B cell (primary cell): ENCODE measurements at regions not wholly inside any gene's neighbourhood (a gene's known extent, or its start where the extent isn't known, plus 50 kb on each side); places are given as distances from the start of the nearest gene placed in this dataset.

Experiments used
- ATAC-seq: fragments of 200-7000 bp; cut with Tn5 transposase; one replicate; pipeline ENCODE4 v1.10.0; 2021; ENCODE audit warnings: low read depth, mild to moderate bottlenecking, moderate number of reproducible peaks, moderate library complexity
- CTCF ChIA-PET: fragments of 350-600 bp; sonication (Branson Sonifier 250); formaldehyde crosslinking; loops from one replicate; lab custom pipeline; 2021; ENCODE audit warnings: antibody characterized with exemption, inconsistent platforms; lab: Charles Lee
- POLR2A ChIA-PET: fragments of 350-600 bp; sonication (Branson Sonifier 250); formaldehyde crosslinking; loops from one replicate; lab custom pipeline; 2021; ENCODE audit warnings: antibody characterized with exemption; lab: Charles Lee
- DNase-seq: peaks from one replicate; pipeline ENCODE4 v3.0.0; 2013
- H2AFZ ChIP-seq: 2 replicates; pipeline ENCODE4 v1.6.1; 2012; ENCODE audit warnings: mild to moderate bottlenecking, low read depth, low read length; ENCODE audit not compliant: insufficient read depth, poor library complexity, severe bottlenecking
- H3K27ac ChIP-seq, 2 donors: 1 replicate in 1 of 2; 2 replicates in 1 of 2; pipeline ENCODE4 v1.5.1; 2012 to 2013; ENCODE audit warnings: low read length in 2 of 2, mild to moderate bottlenecking in 2 of 2, moderate library complexity in 1 of 2
- H3K27me3 ChIP-seq, 4 experiments: fragments of 200-600 bp in 1 of 4; sonication (generic) in 1 of 4; replicated peaks in 1 of 4; 1 replicate in 2 of 4; 2 replicates in 2 of 4; pipeline versions ENCODE4 v1.6.1 to v1.7.0; 2013 to 2016; ENCODE audit warnings: low read length in 3 of 4, mild to moderate bottlenecking in 2 of 4, mixed read lengths in 1 of 4, moderate library complexity in 1 of 4; ENCODE audit not compliant: insufficient read depth in 4 of 4, control insufficient read depth in 3 of 4; ENCODE audit errors: control extremely low read depth in 1 of 4
- H3K36me3 ChIP-seq, 2 experiments: replicated peaks in 1 of 2; 1 replicate in 1 of 2; 2 replicates in 1 of 2; pipeline versions ENCODE4 v1.6.1 to v1.7.1; 2013; ENCODE audit warnings: low read length in 1 of 2; ENCODE audit not compliant: insufficient read depth in 2 of 2, control insufficient read depth in 1 of 2; ENCODE audit errors: control extremely low read depth in 1 of 2, extremely low read depth in 1 of 2
- H3K4me1 ChIP-seq, 2 donors: fragments of 200-600 bp in 1 of 2; sonication (generic) in 1 of 2; 1 replicate in 1 of 2; 2 replicates in 1 of 2; pipeline versions ENCODE4 v1.5.1 to v1.6.1; 2013 to 2017; ENCODE audit warnings: low read length in 2 of 2; ENCODE audit not compliant: control insufficient read depth in 2 of 2, insufficient read depth in 2 of 2
- H3K4me2 ChIP-seq: replicated peaks from 2 replicates; pipeline ENCODE3; 2012; ENCODE audit warnings: mild to moderate bottlenecking, low read depth, low read length; ENCODE audit not compliant: poor library complexity, severe bottlenecking
- H3K4me3 ChIP-seq, 5 experiments: fragments of 200-600 bp in 1 of 5; sonication (generic) in 1 of 5; 1 replicate in 3 of 5; 2 replicates in 2 of 5; pipeline versions ENCODE4 v1.5.1 to v1.7.0; 2011 to 2016; ENCODE audit warnings: low read length in 4 of 5, mild to moderate bottlenecking in 4 of 5, low read depth in 2 of 5, control low read depth in 1 of 5, moderate library complexity in 1 of 5; ENCODE audit not compliant: insufficient read depth in 1 of 5; ENCODE audit errors: control extremely low read depth in 1 of 5, extremely low read depth in 1 of 5
- H3K79me2 ChIP-seq: fragments of 200-600 bp; sonication (generic); one replicate; pipeline ENCODE4 v1.6.0; 2016; ENCODE audit warnings: low read length; ENCODE audit not compliant: control insufficient read depth, insufficient read depth
- H3K9ac ChIP-seq: fragments of 200-600 bp; sonication (generic); 2 replicates; pipeline ENCODE4 v1.6.1; 2017; ENCODE audit warnings: mild to moderate bottlenecking, low read length, moderate library complexity
- H3K9me3 ChIP-seq, 3 donors: one replicate each; pipeline versions ENCODE4 v1.6.1 to v1.7.1; 2013; ENCODE audit warnings: low read length in 2 of 3; ENCODE audit not compliant: control insufficient read depth in 2 of 3, insufficient read depth in 1 of 3; ENCODE audit errors: control extremely low read depth in 1 of 3
- H4K20me1 ChIP-seq: 2 replicates; pipeline ENCODE4 v1.6.0; 2012; ENCODE audit warnings: mild to moderate bottlenecking, low read length; ENCODE audit not compliant: insufficient read depth, control insufficient read depth, poor library complexity, severe bottlenecking
- H3K27ac Mint-ChIP-seq: one replicate; pipeline ENCODE4 v1.8.0; 2021; ENCODE audit warnings: mixed read lengths
- H3K27me3 Mint-ChIP-seq: one replicate; pipeline ENCODE4 v1.8.0; 2021; ENCODE audit warnings: mixed read lengths
- H3K4me1 Mint-ChIP-seq: one replicate; pipeline ENCODE4 v1.8.0; 2021; ENCODE audit warnings: mixed read lengths
- H3K4me3 Mint-ChIP-seq: one replicate; pipeline ENCODE4 v1.8.0; 2021; ENCODE audit warnings: mixed read lengths
- H3K9me3 Mint-ChIP-seq: one replicate; pipeline ENCODE4 v1.8.0; 2022; ENCODE audit warnings: mixed read lengths; ENCODE audit not compliant: insufficient read depth
- EZH2 ChIP-seq: IDR thresholded peaks from 2 replicates; pipeline ENCODE4 v1.6.1; 2012; ENCODE audit warnings: borderline replicate concordance, low read depth, mild to moderate bottlenecking, moderate library complexity, low read length; ENCODE audit not compliant: insufficient read depth, poor library complexity, severe bottlenecking
- WGBS: methylation state at CpG from one replicate; pipeline ENCODE4 v1.1.5; 2013; ENCODE audit warnings: missing lambda C conversion rate; ENCODE audit not compliant: insufficient coverage; 5-methylcytosine and 5-hydroxymethylcytosine counted together
- intact Hi-C: fragments of 100-400 bp; cut with micrococcal nuclease; formaldehyde crosslinking; loops from one replicate; pipeline ENCODE4 v1.10.0; 2022
- TF ChIP-seq, protein P1 (sequence below): fragments of 200-600 bp; IDR thresholded peaks from one replicate; pipeline ENCODE4 v1.8.0; 2022; ENCODE audit warnings: antibody characterized with exemption, mild to moderate bottlenecking

DNA sequence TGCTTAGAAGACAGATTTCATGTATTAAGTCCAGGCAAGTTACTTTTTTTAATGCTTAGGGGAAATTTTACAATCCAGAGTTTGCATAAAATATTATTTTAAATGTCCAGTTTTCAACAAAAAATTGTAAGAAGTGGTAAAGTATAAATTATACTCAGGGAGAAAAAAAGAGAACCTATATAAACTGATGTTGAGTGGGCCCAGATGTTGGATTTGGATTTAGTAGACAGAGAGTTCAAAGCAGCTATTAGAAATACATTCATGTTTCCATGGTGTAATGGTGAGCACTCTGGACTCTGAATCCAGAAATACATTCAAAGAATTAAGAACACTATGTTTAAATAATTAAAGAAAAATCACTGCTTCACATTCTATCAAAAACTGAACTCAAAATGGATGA is 349.9 kb upstream of the ZNF507 start:
- Histone ChIP-seq H3K27ac (no peak overlapping the region), H3K79me2 (no peaks in the 10 kb centered on the region), H3K36me3 (no peaks in the 10 kb centered on the region), H3K27me3 (no peaks in the 10 kb centered on the region), H2AFZ (no peak overlapping the region), H3K4me1 (no peaks in the 10 kb centered on the region), H3K4me2 (no peak overlapping the region), H4K20me1 (no peaks in the 10 kb centered on the region), H3K9me3 (peaks cover 0 to 14% (median 2%) of the 10 kb centered on the region in 3 donors), H3K4me3 (no peak overlapping the region), H3K9ac (no peak overlapping the region)
- no peak overlapping the region for H3K4me3 Mint-ChIP-seq
- no peaks in the 10 kb centered on the region for H3K9me3 Mint-ChIP-seq
- intact Hi-C loops = no loop called here
- CTCF ChIA-PET = no interaction called here
- H3K4me1 Mint-ChIP-seq = no peaks in the 10 kb centered on the region
- H3K27me3 Mint-ChIP-seq = no peaks in the 10 kb centered on the region
- DNase-seq (no peak), ATAC-seq (no peak)
- no peak overlapping the region for H3K27ac Mint-ChIP-seq
- POLR2A ChIA-PET = no interaction called here
- TF ChIP-seq, protein P1, sequence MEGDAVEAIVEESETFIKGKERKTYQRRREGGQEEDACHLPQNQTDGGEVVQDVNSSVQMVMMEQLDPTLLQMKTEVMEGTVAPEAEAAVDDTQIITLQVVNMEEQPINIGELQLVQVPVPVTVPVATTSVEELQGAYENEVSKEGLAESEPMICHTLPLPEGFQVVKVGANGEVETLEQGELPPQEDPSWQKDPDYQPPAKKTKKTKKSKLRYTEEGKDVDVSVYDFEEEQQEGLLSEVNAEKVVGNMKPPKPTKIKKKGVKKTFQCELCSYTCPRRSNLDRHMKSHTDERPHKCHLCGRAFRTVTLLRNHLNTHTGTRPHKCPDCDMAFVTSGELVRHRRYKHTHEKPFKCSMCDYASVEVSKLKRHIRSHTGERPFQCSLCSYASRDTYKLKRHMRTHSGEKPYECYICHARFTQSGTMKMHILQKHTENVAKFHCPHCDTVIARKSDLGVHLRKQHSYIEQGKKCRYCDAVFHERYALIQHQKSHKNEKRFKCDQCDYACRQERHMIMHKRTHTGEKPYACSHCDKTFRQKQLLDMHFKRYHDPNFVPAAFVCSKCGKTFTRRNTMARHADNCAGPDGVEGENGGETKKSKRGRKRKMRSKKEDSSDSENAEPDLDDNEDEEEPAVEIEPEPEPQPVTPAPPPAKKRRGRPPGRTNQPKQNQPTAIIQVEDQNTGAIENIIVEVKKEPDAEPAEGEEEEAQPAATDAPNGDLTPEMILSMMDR = no peak
- TF ChIP-seq EZH2 = no peak

DNA sequence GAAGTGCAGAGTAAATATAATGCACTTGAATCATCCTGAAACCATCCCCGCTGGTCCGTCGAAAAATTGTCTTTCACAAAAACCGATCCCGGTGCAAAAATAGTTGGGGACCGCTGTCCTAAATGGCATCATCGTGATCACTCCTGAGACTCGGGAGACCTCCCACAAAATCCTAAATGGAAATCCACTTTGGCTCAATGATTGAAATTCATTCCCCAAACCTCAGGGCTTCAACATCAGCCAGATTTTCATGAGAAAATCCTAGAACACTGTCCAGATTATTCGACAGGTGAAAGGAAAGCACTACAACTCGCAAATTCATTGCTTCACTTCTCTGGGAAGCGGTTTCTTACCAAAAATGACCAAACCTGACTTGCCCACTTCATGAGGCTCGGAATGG is 335.3 kb upstream of the ZNF507 start:
- intact Hi-C loops = no loop called here

More for the DNA sequence above, 335.3 kb upstream of the ZNF507 start:
- H4K20me1 ChIP-seq = no peaks in the 10 kb centered on the region
- no peak overlapping the region for H3K9ac ChIP-seq
- no peak overlapping the region for H2AFZ ChIP-seq
- no peak overlapping the region for H3K4me2 ChIP-seq
- peaks cover 0 to 6% (median 0%) of the 10 kb centered on the region in 3 donors for H3K9me3 ChIP-seq
- no peak overlapping the region for H3K27ac ChIP-seq
- ChIA-PET POLR2A (no interaction called here), CTCF (interaction anchor here (0.7 kb wide), 1 partner anchor 166 kb away, joined by 4 read pairs; no protein-coding TSS in a partner anchor)
- no peaks in the 10 kb centered on the region for H3K36me3 ChIP-seq
- H3K4me3 Mint-ChIP-seq = no peak overlapping the region
- DNase-seq = no peak
- H3K4me1 ChIP-seq = no peaks in the 10 kb centered on the region
- TF ChIP-seq, protein P1 = no peak
- no peak for TF ChIP-seq EZH2
- ATAC-seq = no peak
- H3K4me3 ChIP-seq = no peak overlapping the region
- peaks cover 3% of the 10 kb centered on the region for H3K9me3 Mint-ChIP-seq
- no peaks in the 10 kb centered on the region for H3K27me3 Mint-ChIP-seq
- 86% methylated on average over 12 of the region's 12 CpGs for WGBS
- no peaks in the 10 kb centered on the region for H3K79me2 ChIP-seq
- H3K27me3 ChIP-seq = no peaks in the 10 kb centered on the region
- no peaks in the 10 kb centered on the region for H3K4me1 Mint-ChIP-seq
- H3K27ac Mint-ChIP-seq = no peak overlapping the region
